GM18511 (cell line): ENCODE measurements at regions not wholly inside any gene's neighbourhood (a gene's known extent, or its start where the extent isn't known, plus 50 kb on each side); places are given as distances from the start of the nearest gene placed in this dataset.
"Not testable (repeated sequence)": the region's sequence is repeated elsewhere in the genome, so short reads cannot be mapped to it uniquely, and the experiment has no call there.

ENCODE experiments used
- ATAC-seq: cut with Tn5 transposase; IDR thresholded peaks from one replicate; pipeline ENCODE4 v1.9.1; 2021; ENCODE audit warnings: mild to moderate bottlenecking, moderate library complexity; ENCODE audit not compliant: unreplicated experiment

DNA sequence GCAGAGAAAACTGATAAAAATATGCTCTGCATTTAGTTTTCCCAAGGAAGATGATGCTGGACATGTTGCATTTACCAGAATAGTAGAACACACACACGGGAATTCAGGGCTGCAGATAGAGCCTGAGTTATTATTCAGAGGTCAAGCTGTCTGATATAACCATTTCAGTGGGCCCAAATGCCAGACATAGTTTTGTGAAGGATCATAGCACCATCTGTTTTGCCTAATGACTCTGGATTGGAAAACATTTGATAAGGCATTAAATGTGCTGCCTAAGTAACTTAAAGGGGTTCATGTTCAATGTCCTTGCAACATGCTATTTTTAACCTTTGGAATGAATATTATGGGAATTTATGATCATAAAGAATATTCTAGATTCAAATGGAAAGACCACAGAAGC, 666.2 kb downstream of the PRIM2 start:
- ATAC-seq, result not testable (repeated sequence)

DNA sequence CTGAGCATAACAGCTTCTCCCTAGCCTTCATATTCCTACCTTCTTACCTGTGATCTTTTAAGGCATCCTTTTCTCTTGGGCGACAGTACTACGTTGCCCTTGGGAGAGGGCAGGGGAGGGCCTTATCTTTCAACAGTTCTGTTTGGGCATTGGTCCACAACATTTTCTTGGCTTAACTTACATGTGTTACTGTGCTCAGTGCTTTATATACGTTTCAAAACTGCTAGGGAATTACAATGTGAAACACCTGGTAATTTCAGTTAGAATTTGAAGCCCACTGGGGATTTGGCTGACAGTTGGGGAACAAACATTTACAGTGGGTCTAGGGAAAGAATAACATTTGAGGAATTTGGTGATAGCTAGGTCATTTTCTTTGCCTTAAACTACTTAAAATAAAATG, 667.1 kb downstream of the PRIM2 start:
- not testable (repeated sequence) for ATAC-seq

DNA sequence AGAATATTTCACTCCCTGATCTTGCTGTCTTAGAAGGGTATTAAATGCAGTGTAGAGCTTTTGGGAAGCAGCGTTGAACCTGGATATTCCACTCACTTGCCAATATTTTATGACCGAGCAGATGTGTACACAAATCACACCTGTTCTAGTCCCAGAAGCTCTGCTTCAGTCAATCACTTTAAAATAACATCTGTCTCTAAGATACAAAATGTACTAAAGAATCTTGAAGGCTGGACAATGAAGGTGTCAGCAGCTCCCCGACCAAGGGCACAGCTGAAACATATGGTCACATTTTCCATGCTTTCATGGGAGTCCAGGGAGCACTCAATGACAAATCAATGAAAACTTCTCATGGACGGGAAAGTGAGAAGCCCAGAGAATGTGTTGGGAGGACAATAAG, 668.3 kb downstream of the PRIM2 start:
- ATAC-seq, result not testable (repeated sequence)

DNA sequence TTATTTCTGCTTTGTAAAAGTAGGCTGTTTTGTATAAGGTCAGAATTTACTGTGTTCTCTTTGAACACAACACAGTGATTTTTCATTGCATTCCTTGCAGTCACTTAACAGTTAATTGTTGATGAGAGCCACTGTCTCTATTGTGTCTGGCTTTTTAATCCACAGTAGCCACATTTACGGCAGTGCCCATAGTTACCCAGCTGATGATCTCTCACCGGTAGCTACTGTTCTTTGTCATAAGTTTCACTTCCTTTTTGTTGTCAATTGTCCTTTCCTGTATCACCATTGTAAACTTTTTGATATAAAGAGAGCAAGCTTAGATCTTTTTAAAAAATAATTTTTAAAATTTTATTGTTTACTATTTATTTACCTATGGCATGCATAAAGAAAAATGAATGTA, 669.2 kb downstream of the PRIM2 start:
- peak; percentile 99 for ATAC-seq

DNA sequence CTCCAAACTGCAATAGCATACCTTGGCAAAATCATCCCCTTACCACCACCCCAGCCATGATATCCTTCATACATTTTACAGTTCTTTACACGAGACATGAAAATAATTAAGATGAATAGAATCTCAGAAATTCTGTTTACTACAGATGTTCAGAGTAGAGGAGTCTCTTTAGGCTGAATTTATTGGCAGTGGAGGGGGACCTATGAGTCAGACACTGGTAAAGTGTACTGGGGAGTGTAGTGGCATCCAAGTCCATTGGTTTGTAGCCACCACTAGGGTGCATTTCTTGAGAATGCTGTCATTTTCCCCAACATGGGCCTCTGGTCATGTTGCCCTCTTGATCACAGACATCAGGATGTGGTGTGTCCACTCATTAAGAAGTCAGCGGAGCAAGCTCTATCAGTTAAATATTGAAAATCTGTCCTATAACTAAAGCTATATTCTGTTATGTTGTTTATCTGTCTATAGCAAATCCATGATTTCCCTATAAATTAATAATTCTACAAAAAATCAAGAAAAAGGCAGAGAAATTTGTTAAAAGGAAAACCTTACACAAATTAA, 672.2 kb downstream of the PRIM2 start:
- ATAC-seq, result not testable (repeated sequence)

DNA sequence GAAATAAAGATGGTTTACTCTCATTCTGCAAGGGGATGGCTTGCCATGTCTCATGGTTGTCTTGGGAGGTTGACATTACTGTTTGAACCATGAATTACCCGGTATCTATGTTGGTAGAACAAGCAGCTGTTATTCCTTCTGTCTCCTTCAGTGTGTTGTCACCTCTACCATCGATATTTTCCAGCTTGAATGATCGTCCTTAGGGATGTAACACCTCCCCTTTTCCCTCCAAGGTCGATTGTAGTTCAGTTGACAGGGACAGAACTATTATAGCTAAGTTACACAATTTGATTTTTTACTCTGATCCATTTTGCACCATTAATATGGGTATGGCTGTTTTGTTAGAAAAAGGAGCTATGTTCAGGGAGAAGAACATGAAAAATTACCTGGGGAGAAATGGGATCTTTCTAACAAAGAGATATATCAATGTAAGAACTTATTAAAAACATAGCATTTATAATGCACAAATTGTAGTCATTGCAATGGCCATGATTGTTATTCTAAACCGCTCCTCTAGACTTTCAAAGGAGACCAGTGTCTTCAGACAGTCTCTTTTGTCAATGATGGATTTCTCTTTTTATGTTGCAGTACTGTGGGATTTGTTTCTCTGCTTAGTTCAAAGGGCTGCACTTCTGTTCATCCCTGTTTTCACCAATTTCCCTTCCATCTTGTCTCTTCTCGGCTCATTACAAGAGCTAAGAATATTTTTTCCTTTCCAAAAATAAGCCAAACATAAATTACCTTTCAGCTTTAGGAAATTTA, 681.6 kb downstream of the PRIM2 start:
- ATAC-seq, result not testable (repeated sequence)

DNA sequence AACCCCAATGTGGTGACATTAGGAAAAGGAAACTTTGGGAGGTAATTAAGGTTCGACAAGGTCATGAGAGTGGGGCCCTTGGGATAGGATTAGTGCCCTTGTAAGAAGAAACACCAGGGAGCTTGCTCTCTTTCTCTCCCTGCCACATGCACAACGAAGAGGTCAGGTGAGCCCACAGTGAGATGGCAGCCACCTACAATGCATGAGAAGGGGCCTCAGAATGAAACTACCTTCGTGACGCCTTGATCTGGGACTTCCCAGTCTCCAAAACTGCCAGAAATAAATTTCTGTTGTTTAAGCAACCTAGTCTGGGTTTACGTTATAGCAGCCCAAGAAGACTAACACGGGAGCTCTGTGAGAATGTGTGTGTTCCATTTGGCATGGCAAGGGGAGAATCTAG, 682.8 kb downstream of the PRIM2 start:
- not testable (repeated sequence) for ATAC-seq

DNA sequence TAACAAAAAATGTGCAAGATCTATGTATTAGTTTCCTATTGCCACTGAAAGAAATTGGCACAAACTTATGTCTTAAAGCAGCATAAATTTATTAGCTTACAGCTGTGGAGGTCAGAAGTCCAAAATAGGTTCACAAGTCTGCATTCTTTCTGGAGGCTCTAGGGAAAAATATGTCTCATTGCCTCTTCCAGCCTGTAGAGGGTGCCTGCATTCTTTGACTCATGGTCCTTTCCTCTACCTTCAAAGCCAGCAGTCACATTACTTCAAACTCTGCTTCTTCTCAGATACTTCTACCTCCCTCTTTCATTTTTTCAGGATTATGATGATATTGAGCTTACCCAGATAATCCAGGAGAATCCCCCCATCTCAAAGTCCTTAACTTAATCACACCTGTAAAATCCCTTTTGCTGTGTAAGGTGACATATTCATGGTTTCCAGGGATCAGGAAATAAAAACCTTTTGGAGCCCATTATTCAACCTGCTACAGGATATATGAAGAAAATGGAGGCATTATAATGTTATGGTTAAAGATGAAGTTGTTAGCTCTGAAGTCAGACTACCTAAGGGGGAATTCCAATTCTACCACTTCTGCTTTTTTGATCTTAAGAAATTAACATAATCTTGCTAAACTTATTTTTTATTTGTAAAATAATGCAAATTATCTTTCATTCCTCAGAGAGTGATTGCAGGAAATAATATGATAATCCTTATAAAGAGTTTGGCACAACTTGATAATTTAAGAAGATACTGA, 686.2 kb downstream of the PRIM2 start:
- peak; percentile 66 for ATAC-seq

DNA sequence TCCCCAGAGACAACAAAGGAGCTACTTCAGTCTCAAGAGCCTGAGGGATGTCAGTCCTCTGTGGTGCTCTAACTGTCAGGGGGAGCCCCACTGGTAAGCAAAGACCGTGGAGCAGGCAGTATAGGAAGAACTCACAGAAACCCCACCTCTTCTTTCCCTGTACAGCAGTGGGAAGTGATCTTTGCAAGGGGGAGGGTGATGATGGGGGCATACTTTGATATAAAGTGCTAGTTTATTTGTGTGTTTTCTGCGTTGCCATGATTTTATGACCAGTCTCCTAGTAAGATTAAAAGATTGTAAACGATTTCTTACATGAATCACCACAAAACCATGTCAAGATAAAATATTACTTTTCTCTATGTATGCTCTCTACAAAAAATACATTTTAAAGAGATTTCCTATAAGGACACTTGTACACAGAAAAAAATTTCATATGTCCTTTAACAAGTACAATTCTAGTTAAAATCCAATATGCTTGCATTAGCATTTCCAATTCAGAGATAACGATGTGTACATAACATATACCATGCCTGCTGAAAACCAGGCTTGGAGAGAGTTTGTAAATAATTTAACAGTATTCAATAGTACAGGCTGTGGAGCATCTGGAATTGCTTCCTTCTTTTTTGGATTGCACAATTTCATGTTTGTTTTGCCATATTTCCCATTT, 690.0 kb downstream of the PRIM2 start:
- not testable (repeated sequence) for ATAC-seq

DNA sequence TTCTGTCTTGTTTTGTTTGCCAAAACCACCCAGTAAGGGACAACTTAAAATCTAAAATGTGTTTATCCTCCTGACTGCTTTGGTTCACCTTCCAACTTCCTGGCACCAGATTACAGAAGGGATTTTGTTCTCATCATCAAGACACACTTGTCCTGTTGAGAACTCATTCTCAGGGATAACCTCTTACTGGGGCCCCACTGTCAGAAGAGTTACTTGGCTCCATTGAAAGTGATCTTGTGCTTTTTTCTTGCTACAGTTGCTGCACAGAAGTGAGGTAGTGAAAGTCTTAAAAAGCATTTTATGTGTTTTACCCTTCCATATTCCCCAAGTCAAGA, 690.5 kb downstream of the PRIM2 start:
- not testable (repeated sequence) for ATAC-seq

DNA sequence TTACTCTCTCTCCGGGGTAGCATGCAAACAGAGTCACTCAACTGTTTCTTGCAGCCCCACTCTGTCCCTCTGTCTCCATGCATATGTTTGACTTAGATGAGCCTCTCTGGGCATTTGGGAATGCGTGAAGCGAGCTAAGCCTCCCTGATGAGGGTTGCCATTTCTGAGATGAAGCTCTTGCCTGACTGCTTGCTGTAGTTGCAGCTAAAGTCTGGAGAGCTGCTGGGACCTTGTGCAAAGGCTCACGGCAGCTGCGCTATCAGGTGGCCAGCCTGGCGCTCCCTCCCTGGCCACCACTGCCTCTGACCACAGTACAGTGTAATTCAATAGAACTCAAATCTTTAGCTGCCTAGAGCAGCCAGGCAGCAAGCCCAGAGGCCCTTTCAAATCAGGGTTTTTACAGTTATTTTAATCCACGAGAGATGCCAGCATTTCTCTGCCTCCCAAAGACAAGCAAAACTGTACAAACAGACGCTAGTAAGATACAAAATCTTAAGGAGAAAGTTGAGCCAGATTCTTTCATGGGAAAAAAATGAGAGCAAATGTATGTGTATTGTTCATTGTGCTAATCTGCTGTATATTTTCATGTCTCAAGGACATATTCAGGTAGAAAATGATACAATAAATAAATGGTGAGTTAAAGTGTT, 694.6 kb downstream of the PRIM2 start:
- ATAC-seq, result not testable (repeated sequence)

DNA sequence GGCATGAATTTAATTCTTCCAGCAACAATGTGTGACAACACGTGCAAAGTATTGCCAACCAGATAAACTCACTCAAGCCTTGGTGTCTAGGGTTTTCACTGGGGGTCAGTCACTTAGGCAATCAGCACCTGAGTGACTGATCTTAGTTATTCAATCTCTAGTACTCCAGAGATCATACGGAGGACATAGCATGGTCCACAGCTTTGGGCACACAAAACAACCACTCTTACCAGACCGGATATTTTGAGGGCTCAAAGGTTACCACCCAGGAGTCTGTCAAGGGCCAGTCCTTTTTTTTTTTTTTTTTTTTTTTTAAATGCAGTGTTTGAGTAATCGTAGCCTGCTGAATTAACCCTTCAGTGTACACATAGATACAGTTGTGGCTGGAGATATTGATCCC, 699.2 kb downstream of the PRIM2 start:
- ATAC-seq, result not testable (repeated sequence)

DNA sequence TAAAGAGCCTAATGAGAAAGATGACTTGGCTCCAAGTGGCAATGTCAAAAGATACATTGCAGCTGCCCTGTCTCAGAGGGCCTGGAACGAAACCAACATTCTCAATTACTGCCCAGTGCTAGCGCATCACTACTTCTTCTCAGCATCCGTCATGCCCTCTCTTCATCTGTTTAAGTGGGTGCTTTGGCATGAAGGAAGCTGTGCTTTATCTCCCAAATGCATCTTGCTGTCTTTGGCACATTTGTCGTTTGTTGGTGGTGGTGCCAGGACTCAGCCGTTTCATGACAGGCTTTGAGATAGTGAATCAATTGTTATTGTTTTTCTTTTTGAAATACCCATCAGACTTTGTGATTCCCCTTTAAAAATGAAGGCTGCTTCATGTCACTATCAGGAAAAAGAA, 710.8 kb downstream of the PRIM2 start:
- not testable (repeated sequence) for ATAC-seq

DNA sequence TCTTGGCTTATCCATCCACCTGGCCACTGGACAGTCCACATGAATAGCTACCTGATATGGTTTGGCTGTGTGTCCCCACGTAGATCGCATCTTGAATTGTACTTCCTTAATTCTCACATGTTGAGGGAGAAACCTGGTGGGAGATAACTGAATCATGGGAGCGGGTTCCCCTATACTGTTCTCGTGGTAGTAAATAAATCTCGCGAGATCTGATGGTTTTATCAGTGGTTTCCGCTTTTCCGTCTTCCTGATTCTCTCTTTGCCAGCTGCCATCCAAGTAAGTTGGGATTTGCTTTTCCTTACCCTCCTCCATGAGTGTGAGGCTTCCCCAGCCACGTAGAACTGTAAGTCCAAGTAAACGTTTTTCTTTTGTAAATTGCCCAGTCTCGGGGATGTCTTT, 720.8 kb downstream of the PRIM2 start:
- not testable (repeated sequence) for ATAC-seq

DNA sequence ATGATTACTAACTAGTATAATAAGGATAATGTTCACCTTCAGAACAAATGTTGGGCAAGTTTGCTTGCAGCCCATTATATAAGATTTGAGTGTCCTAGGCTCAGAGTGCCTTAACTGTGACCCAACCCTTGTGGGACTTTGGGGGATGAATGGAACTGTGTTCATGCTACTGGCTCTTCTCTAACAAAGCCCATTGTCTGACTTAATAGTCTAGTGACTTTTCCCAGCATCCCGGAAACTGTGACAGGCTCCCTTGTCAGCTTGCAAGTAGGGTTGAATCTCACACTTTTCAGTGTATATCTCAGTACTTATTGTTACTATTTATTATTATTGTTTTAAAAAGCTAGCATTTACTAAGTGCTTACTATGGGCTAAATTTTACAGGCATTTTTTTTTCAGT, 729.2 kb downstream of the PRIM2 start:
- not testable (repeated sequence) for ATAC-seq

DNA sequence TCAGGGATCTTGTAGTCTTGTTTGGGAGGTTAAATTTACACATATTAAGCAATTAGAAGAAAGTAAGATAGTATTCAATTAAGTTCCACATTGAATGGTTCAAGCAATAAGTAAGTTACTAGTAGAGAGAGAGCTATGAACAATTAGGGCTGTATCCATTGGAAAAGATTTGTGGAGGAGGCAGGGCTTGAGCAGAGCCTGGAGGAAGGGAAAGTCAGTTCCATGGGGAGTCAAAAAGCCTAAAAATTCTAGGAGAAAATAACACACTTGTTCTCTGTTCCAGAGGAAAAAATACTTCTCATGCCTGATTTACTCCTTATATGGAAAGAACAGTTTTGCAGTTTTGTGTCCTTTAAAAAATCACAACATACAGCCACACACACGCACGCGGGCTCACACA, 730.0 kb downstream of the PRIM2 start:
- ATAC-seq, result not testable (repeated sequence)

DNA sequence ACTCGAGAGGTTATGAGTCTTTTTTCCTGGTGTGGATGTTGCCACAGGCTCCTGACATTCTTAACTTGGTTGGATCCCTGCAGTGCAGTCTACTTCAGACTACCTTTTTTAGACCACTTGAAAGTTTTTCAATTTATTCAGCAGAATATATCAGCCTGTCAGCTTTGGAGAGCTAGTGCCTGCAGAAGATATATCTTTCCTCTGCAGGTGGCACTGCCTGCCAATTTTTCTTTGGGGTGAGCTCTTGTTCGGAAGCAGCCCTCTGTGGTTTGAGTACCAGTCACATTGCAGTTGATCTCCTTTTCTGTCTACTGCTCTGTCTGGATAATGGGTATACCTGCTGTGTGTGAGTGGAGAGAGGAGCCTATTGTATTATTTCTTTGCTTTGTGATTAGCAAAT, 730.4 kb downstream of the PRIM2 start:
- ATAC-seq, result not testable (repeated sequence)

DNA sequence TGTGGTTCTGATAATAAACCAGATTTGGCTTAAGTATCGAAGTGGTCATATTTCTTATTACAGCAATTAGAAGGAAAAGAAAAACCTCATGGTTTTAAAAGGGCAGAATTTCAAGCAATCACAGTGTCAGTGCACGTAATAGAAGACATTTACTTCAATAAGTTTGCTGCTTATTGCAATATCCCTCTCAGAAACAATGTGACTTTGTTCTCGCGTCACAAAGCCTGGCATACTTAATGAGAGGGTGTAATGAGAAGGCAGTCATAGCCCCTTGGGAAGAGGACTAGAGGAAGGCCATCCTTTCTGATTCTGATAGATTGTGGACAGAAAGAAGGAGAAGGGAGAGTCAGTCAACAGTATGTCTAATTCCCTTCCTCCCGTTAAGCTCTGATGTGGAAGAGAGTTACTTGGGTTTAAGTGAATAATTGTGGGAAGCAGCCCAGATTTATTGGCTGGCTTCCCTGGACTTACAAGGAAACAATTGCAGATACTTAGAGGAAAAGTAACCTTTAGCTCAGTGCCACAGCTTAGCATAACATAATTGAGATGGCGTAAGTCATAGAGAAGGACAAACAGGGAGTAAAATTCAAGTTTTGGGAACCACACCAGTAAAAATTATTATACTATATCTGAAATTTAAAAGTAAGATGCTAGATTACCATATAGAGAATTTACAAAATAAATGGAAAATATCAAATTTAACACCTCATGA, 738.2 kb downstream of the PRIM2 start:
- not testable (repeated sequence) for ATAC-seq

DNA sequence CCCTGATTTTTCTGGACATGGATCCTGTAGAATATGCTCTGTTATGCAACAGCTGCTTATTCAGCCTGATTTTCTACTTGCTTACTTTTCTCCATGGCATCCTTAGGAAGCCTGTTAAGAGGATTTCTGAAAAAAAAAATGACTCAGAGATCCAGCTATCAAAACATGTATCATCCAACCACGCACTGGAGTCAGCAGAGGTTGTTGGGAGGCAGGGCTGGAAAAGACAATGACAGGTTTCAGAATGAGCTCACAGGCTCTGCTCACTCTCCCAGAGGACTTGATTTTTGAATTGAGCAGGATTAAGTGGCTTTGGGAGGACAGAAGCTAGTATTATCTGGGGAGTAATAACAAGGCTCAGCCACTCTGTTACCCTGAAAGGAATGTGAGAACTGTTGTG, 742.3 kb downstream of the PRIM2 start:
- ATAC-seq, result not testable (repeated sequence)

DNA sequence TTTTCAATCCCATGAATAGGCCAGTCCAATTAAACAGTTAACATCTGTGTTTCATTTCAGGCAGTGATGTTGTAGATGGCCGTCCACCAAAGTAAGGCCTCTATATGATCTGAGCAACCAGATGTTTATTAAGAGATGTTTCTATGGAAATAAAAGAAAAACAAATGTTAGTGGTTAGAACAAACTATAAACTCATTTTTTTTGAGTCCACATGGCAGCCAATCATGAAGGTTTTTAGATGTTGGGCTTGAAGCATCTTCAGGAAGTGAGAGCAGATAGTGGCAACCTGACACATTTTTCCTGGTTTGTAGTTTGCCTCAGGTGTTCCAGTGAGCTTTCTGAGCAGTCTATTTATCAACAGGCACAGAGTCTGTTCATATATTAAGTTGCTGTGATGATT, 746.1 kb downstream of the PRIM2 start:
- ATAC-seq, result not testable (repeated sequence)
